ENCODE measurements at regions not wholly inside any gene's neighbourhood (a gene's known extent, or its start where the extent isn't known, plus 50 kb on each side); places are given as distances from the start of the nearest gene placed in this dataset.
A peak's percentile ranks its signal among the peaks of the same experiment; 100 is the strongest.

DNA sequence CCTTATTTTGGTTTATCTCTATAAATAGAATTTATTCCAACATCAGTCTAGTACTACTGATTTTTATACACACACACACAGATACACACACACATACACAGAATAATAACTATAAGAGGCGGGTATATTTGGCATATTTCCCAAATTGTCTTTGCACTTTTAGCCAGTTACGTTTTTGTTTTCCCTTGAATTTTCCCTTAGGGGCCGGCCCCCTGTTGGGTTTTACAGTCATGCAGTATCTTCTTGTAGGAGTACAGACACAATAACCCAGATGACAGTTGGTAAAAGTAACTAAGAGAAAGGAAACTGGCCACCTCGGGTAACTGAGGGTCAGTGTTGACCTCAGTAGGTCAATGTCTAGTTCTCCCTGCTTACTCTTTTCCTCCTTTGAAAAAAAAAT, 50.9 kb downstream of the DISP1 start:
- TF ChIP-seq, protein P1, sequence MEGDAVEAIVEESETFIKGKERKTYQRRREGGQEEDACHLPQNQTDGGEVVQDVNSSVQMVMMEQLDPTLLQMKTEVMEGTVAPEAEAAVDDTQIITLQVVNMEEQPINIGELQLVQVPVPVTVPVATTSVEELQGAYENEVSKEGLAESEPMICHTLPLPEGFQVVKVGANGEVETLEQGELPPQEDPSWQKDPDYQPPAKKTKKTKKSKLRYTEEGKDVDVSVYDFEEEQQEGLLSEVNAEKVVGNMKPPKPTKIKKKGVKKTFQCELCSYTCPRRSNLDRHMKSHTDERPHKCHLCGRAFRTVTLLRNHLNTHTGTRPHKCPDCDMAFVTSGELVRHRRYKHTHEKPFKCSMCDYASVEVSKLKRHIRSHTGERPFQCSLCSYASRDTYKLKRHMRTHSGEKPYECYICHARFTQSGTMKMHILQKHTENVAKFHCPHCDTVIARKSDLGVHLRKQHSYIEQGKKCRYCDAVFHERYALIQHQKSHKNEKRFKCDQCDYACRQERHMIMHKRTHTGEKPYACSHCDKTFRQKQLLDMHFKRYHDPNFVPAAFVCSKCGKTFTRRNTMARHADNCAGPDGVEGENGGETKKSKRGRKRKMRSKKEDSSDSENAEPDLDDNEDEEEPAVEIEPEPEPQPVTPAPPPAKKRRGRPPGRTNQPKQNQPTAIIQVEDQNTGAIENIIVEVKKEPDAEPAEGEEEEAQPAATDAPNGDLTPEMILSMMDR (IDR thresholded peaks at IDR 0.05; ENCODE audit: borderline replicate concordance), result no peak
- intact Hi-C loops (cut with micrococcal nuclease), result no loop called here
- H3K9me3 ChIP-seq (replicated peaks), result no peaks in the 10 kb centered on the region
- H3K27me3 ChIP-seq (ENCODE audit: low read depth), result no peaks in the 10 kb centered on the region
- no peaks in the 10 kb centered on the region for H3K36me3 ChIP-seq
- no peak for DNase-seq
- H3K4me3 ChIP-seq, result no peak overlapping the region
- H3K27ac ChIP-seq (replicated peaks), result no peak overlapping the region
- peaks cover 8% of the 10 kb centered on the region for H3K4me1 ChIP-seq

DNA sequence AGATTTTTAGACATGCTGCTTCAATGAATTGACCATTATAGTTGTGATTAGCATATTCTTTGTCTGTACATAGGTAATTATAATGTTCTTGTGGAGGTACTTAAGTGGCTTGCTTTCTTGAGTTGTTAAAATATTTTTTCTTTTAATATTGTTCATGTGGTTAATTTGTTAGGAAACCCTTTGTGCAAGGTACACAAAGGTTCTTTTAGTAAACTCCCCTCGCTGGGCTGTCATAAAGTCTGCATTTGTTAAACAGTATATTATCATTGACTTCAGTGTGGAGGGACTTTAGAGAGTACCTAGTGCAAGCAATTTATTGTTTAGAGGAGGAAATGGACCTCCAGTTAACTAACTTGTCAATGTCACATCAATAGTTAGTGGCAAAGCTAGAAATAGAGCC, 52.5 kb downstream of the DISP1 start:
- no peak for DNase-seq
- Histone ChIP-seq H3K27me3 (ENCODE audit: low read depth) (no peaks in the 10 kb centered on the region), H3K4me1 (peaks cover 8% of the 10 kb centered on the region), H3K9me3 (replicated peaks) (no peaks in the 10 kb centered on the region), H3K4me3 (no peak overlapping the region), H3K27ac (replicated peaks) (no peak overlapping the region), H3K36me3 (no peaks in the 10 kb centered on the region)
- TF ChIP-seq, protein P1 (IDR thresholded peaks at IDR 0.05; ENCODE audit: borderline replicate concordance), result no peak
- intact Hi-C loops (cut with micrococcal nuclease), result no loop called here

DNA sequence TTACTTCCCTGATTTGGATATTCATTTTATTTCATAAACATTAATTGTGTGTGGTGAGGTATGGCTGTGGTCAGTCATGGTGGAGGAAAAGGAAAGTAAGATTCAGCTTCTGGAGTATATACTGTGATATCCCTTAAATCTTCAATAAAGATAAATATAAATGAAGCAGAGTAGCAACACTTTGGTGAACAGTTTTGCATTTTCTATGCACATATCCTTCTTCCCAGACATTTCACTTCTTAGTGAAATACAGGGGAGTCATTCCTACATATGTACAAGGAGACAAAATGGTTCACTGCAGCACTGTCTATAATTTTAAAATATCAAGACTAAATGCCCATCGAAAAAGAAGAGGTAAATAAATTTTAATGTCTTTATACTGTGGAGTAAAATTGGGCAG, 61.3 kb downstream of the DISP1 start:
- intact Hi-C loops (cut with micrococcal nuclease), result no loop called here

DNA sequence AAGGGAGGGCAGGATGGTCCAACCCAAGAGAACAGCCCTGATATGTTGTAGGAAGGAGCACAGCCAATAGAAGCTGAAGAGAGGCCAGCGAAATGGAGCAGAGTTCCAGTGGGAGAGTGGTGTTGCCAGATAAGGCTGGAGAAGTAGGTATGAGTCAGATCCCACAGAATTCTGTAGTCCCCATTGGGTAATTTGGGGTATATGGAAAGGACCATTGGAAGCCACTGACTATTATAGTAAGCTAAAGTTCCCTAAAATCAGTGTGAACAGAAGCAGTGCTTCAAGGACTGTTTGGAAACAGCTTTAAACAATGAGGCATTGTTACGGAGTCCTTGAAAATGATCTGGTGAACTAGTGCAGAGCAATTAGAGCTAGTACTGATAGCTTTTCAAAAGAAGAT, 63.0 kb downstream of the DISP1 start:
- Histone ChIP-seq H3K27me3 (ENCODE audit: low read depth) (no peaks in the 10 kb centered on the region), H3K27ac (replicated peaks) (peak overlapping the region; percentile 39), H3K36me3 (no peaks in the 10 kb centered on the region), H3K4me3 (no peak overlapping the region), H3K4me1 (peaks cover 3% of the 10 kb centered on the region), H3K9me3 (replicated peaks) (no peaks in the 10 kb centered on the region)
- no peak for DNase-seq
- intact Hi-C loops (cut with micrococcal nuclease), result no loop called here
- TF ChIP-seq, protein P1 (IDR thresholded peaks at IDR 0.05; ENCODE audit: borderline replicate concordance), result no peak

More for the DNA sequence above, 61.3 kb downstream of the DISP1 start:
- H3K36me3 ChIP-seq, result no peaks in the 10 kb centered on the region
- H3K9me3 ChIP-seq (replicated peaks), result no peaks in the 10 kb centered on the region
- H3K4me3 ChIP-seq, result no peak overlapping the region
- peaks cover 3% of the 10 kb centered on the region for H3K4me1 ChIP-seq
- no peak for DNase-seq
- TF ChIP-seq, protein P1 (IDR thresholded peaks at IDR 0.05; ENCODE audit: borderline replicate concordance), result no peak
- no peak overlapping the region for H3K27ac ChIP-seq (replicated peaks)
- no peaks in the 10 kb centered on the region for H3K27me3 ChIP-seq (ENCODE audit: low read depth)

DNA sequence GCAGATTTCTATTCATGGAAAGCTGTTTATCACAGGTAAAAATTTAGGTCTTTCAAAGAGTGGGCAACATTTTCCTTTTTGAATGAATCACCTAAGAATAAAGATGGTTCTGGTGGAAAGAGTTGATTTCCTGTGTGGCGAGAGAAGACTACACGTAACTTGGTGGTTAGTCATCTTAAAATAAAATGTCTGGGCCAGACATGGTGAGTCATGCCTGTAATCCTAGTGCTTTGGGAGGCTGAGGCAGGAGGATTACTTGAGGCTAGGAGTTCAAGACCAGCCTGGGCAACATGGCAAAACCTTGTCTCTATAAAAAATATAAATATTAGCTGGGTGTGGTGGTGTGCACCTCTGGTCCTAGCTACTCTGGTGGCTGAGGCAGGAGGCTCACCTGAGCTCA, 65.7 kb downstream of the DISP1 start:
- Histone ChIP-seq H3K36me3 (no peaks in the 10 kb centered on the region), H3K27ac (replicated peaks) (no peak overlapping the region), H3K4me1 (peaks cover 3% of the 10 kb centered on the region), H3K4me3 (no peak overlapping the region), H3K9me3 (replicated peaks) (no peaks in the 10 kb centered on the region), H3K27me3 (ENCODE audit: low read depth) (no peaks in the 10 kb centered on the region)
- TF ChIP-seq, protein P1 (IDR thresholded peaks at IDR 0.05; ENCODE audit: borderline replicate concordance), result no peak
- intact Hi-C loops (cut with micrococcal nuclease), result no loop called here
- no peak for DNase-seq
